ENCODE measurements at regions not wholly inside any gene's neighbourhood (a gene's known extent, or its start where the extent isn't known, plus 50 kb on each side); places are given as distances from the start of the nearest gene placed in this dataset.

GRCh38 chr2:230640540-230641011 lies 72.1 kb upstream of the CAB39 start:
- DNase-seq (ENCODE audit: extremely low read depth in 1 of 2, low read depth in 1 of 2): no peak

- no peak for DNase-seq (ENCODE audit: extremely low read depth in 1 of 2, low read depth in 1 of 2)
These were observed 69.7 kb upstream of the CAB39 start for GRCh38 chr2:230642966-230643365.

GRCh38 chr2:230643576-230644291 lies 68.9 kb upstream of the CAB39 start:
- DNase-seq (ENCODE audit: extremely low read depth in 1 of 2, low read depth in 1 of 2): no peak

GRCh38 chr2:230644356-230644935 lies 68.2 kb upstream of the CAB39 start:
- no peak for DNase-seq (ENCODE audit: extremely low read depth in 1 of 2, low read depth in 1 of 2)

- DNase-seq (ENCODE audit: extremely low read depth in 1 of 2, low read depth in 1 of 2): no peak
These were observed 64.3 kb upstream of the CAB39 start for GRCh38 chr2:230648356-230648755.

GRCh38 chr2:230650585-230651137 lies 62.0 kb upstream of the CAB39 start:
- no peak for DNase-seq (ENCODE audit: extremely low read depth in 1 of 2, low read depth in 1 of 2)

GRCh38 chr2:230654057-230654456 lies 58.6 kb upstream of the CAB39 start:
- DNase-seq (ENCODE audit: extremely low read depth in 1 of 2, low read depth in 1 of 2): no peak

GRCh38 chr2:230657462-230657861 lies 55.2 kb upstream of the CAB39 start:
- DNase-seq (ENCODE audit: extremely low read depth in 1 of 2, low read depth in 1 of 2): no peak

GRCh38 chr2:230657906-230658305 lies 54.7 kb upstream of the CAB39 start:
- DNase-seq (ENCODE audit: extremely low read depth in 1 of 2, low read depth in 1 of 2): no peak

GRCh38 chr2:230658577-230658876 lies 54.1 kb upstream of the CAB39 start:
- no peak for DNase-seq (ENCODE audit: extremely low read depth in 1 of 2, low read depth in 1 of 2)

GRCh38 chr2:230658877-230659652 lies 53.6 kb upstream of the CAB39 start:
- DNase-seq (ENCODE audit: extremely low read depth in 1 of 2, low read depth in 1 of 2): no peak

GRCh38 chr2:230660294-230661060 lies 52.2 kb upstream of the CAB39 start:
- no peak for DNase-seq (ENCODE audit: extremely low read depth in 1 of 2, low read depth in 1 of 2)

- DNase-seq (ENCODE audit: extremely low read depth in 1 of 2, low read depth in 1 of 2): no peak
These were observed 51.3 kb upstream of the CAB39 start for GRCh38 chr2:230661072-230661957.
